GM12891 (cell line): ENCODE measurements at regions not wholly inside any gene's neighbourhood (a gene's known extent, or its start where the extent isn't known, plus 50 kb on each side); places are given as distances from the start of the nearest gene placed in this dataset.

ENCODE experiments used
- PAX5 ChIP-seq: IDR thresholded peaks from 2 replicates; pipeline ENCODE4 v1.6.1; 2011; ENCODE audit warnings: low read length, moderate library complexity, mild to moderate bottlenecking; ENCODE audit not compliant: insufficient read depth, severe bottlenecking
- POLR2A ChIP-seq: IDR thresholded peaks from 2 replicates; pipeline ENCODE4 v1.6.1; 2011; ENCODE audit warnings: low read depth, low read length, control low read depth
- POLR2AphosphoS5 ChIP-seq: IDR thresholded peaks from 2 replicates; pipeline ENCODE4 v1.6.1; 2011; ENCODE audit warnings: low read depth, low read length, control low read depth
- POU2F2 ChIP-seq: IDR thresholded peaks from 2 replicates; pipeline ENCODE4 v1.6.1; 2011; ENCODE audit warnings: low read depth, mild to moderate bottlenecking, control low read depth, low read length, moderate library complexity
- SPI1 ChIP-seq: IDR thresholded peaks from 2 replicates; pipeline ENCODE4 v1.6.1; 2011; ENCODE audit warnings: low read depth, low read length, control low read depth
- TAF1 ChIP-seq: IDR thresholded peaks from 2 replicates; pipeline ENCODE4 v1.6.1; 2011; ENCODE audit warnings: low read depth, low read length, control low read depth

DNA sequence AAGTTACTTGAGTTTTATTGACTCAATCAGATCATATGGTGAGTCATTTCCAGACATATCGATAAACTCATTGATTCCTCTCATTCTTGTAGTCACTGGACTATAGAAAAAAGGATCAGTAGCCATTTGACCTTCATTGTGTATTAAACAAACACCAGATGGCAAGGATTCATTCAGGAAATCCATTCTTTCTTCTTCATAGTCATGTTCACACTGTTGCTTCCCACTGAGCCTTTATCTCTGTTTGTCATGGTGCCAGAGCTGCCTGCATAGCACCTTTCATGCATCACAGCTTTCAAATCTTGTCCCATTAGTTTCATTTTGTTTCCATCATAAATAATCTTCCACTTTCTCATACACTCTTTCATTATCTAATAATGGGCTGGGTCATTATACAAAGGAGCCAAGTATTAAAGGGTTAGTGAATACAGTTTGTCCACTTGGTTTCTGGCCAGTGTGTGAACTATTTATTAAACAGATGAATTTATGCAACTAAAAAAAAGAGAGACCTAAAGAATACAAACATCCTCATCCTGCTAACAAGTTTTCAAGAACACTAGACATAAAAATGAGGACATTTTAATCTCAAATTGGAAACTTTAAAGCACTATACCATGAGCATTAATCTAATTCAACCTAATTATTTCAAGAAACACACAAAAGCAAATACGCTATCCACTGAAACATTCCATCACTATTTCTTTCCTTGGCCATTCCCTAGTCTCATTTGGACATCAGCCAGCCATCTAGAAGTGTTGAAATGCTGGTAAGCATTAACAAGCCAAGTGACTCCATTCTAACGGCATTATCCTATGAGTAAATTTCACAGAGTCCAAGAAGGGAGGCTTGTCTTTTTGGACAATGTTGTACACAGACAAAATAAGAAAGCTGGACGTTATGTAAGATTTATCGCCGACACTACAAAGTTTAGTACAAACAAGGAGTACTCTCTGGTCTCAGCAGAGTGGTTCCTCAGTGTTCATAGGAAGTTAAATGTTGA is 476.5 kb downstream of the FOXG1 start:
- TF ChIP-seq TAF1 (no peak), POLR2A (no peak), SPI1 (no peak), POLR2AphosphoS5 (no peak), PAX5 (no peak), POU2F2 (no peak)
